Upper lobe of left lung (tissue), 4 donors: ENCODE measurements at regions not wholly inside any gene's neighbourhood (a gene's known extent, or its start where the extent isn't known, plus 50 kb on each side); places are given as distances from the start of the nearest gene placed in this dataset.

Experiments
- EP300 ChIP-seq, 4 donors: sonication (generic); formaldehyde crosslinking; IDR thresholded peaks; one replicate each; pipeline ENCODE4 v1.5.1; 2017; ENCODE audit warnings: antibody characterized with exemption in 4 of 4, control low read depth in 2 of 4
- POLR2A ChIP-seq, 4 donors: fragments of 450-650 bp; IDR thresholded peaks; one replicate each; pipeline ENCODE4 v1.5.1; 2016 to 2017; ENCODE audit warnings: antibody characterized with exemption in 4 of 4, mild to moderate bottlenecking in 2 of 4
- TF ChIP-seq, protein P1 (sequence below), 6 experiments: fragments of 450-650 bp in 4 of 6; fragments of 200-600 bp in 2 of 6; sonication (generic) in 2 of 6; IDR thresholded peaks; one replicate each; pipeline ENCODE4 v1.5.1; 2016 to 2019; ENCODE audit warnings: antibody characterized with exemption in 6 of 6

DNA sequence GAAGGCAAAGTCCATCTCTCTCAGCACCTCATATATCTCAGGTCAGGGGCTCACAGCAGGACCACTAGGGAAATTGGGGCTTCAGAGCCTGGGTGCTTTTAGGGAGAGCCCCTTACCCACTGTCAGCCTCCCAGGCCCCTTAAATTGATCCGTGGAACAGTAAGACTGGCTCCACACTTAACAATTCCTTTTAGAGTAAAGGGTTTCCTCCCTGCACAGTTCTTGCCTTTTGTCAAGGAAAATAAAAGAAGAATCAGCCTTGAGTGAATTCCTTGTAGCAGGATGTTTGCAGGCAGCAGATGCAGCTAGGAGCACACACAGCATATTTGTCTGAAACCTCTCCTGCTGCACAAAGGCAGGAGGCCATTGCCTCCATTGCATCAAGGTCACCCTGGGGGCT lies 184.9 kb downstream of the SEC16B start:
- TF ChIP-seq, protein P1, sequence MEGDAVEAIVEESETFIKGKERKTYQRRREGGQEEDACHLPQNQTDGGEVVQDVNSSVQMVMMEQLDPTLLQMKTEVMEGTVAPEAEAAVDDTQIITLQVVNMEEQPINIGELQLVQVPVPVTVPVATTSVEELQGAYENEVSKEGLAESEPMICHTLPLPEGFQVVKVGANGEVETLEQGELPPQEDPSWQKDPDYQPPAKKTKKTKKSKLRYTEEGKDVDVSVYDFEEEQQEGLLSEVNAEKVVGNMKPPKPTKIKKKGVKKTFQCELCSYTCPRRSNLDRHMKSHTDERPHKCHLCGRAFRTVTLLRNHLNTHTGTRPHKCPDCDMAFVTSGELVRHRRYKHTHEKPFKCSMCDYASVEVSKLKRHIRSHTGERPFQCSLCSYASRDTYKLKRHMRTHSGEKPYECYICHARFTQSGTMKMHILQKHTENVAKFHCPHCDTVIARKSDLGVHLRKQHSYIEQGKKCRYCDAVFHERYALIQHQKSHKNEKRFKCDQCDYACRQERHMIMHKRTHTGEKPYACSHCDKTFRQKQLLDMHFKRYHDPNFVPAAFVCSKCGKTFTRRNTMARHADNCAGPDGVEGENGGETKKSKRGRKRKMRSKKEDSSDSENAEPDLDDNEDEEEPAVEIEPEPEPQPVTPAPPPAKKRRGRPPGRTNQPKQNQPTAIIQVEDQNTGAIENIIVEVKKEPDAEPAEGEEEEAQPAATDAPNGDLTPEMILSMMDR (IDR thresholded peaks at IDR 0.05), result no peak
- no peak for TF ChIP-seq POLR2A (IDR thresholded peaks at IDR 0.05)
- no peak for TF ChIP-seq EP300 (IDR thresholded peaks at IDR 0.05)
